ENCODE measurements at regions not wholly inside any gene's neighbourhood (a gene's known extent, or its start where the extent isn't known, plus 50 kb on each side); places are given as distances from the start of the nearest gene placed in this dataset.

- no peak for TF ChIP-seq EZH2 (IDR thresholded peaks at IDR 0.05; ENCODE audit: borderline replicate concordance, insufficient read depth, low read depth, low read length, poor library complexity, severe bottlenecking)
- TF ChIP-seq CTCF (IDR thresholded peaks at IDR 0.05): no peak
Observed at GRCh38 chr13:79231887-79232286, 174.2 kb downstream of the RBM26 start.
